Immature natural killer cell (primary cell): ENCODE measurements at regions not wholly inside any gene's neighbourhood (a gene's known extent, or its start where the extent isn't known, plus 50 kb on each side); places are given as distances from the start of the nearest gene placed in this dataset.

Experiments used
- DNase-seq, 3 donors: peaks; one replicate each; pipeline ENCODE4 v3.0.0; 2022; ENCODE audit warnings: mixed read lengths in 1 of 3
- H3K27ac Mint-ChIP-seq, 6 donors: one replicate each; pipeline ENCODE4 v1.8.0; 2020; ENCODE audit warnings: mixed read lengths in 6 of 6, mild to moderate bottlenecking in 5 of 6, inconsistent platforms in 4 of 6, moderate library complexity in 3 of 6
- H3K27me3 Mint-ChIP-seq, 3 donors: one replicate each; pipeline ENCODE4 v1.8.0; 2020 to 2021; ENCODE audit warnings: low read depth in 3 of 3, mild to moderate bottlenecking in 3 of 3, mixed read lengths in 3 of 3, moderate library complexity in 3 of 3, inconsistent platforms in 1 of 3
- H3K36me3 Mint-ChIP-seq, 3 donors: one replicate each; pipeline ENCODE4 v1.8.0; 2020; ENCODE audit warnings: mixed read lengths in 3 of 3, inconsistent platforms in 2 of 3, mild to moderate bottlenecking in 2 of 3
- H3K4me1 Mint-ChIP-seq, 2 donors: one replicate each; pipeline ENCODE4 v1.8.0; 2020; ENCODE audit warnings: inconsistent platforms in 2 of 2, mild to moderate bottlenecking in 2 of 2, mixed read lengths in 2 of 2, moderate library complexity in 1 of 2
- H3K4me3 Mint-ChIP-seq, 5 donors: one replicate each; pipeline ENCODE4 v1.8.0; 2020; ENCODE audit warnings: mild to moderate bottlenecking in 5 of 5, mixed read lengths in 5 of 5, inconsistent platforms in 3 of 5, moderate library complexity in 3 of 5
- H3K9me3 Mint-ChIP-seq, 6 donors: one replicate each; pipeline ENCODE4 v1.8.0; 2020; ENCODE audit warnings: mild to moderate bottlenecking in 6 of 6, mixed read lengths in 6 of 6, inconsistent platforms in 4 of 6, moderate library complexity in 3 of 6

DNA sequence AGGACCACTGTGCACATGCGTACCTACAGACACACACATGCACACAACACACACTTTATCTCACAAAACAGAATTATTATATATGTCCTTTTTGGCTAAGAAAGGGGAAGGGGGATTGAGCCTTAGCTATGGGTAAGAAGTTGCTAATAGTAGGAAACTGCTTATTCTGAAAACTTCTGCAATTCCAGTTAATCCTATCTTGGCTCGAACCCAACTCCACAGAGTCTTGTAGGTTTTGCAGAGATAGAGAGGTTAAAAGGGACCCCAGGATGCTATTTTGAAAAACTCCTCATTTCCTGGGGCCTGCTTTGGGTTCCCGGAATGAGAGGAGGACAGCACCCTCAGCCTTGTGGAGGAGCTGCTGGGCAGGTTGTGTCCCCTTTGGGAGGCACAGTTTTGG, 233.8 kb downstream of the CLIC5 start:
- no peaks in the 10 kb centered on the region for H3K9me3 Mint-ChIP-seq

DNA sequence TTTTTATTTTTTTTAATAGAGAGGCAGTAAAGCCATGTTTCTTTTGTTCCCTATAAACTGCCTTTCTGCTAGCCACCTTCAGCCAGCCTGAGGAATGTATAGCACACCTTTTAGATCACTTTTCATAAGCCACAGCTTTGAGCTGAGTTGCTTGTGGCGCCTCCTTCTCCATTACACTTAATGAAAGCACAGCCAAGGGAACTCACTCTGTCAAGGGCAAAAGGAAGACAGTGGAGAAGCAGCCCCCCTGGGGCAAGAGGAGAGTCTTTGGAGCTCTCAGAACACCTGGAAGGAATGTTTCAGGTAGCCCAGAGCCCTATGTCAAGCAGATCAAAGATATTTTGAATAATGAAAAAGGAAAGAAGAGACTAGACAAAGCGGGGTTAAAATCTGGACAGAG, 235.1 kb downstream of the CLIC5 start:
- Mint-ChIP-seq H3K4me1 (no peaks in the 10 kb centered on the region), H3K9me3 (no peaks in the 10 kb centered on the region), H3K4me3 (no peak overlapping the region), H3K36me3 (no peaks in the 10 kb centered on the region), H3K27ac (no peak overlapping the region), H3K27me3 (peaks cover 0 to 3% (median 0%) of the 10 kb centered on the region in 3 donors)
- DNase-seq: no peak

More for the DNA sequence above, 233.8 kb downstream of the CLIC5 start:
- no peak for DNase-seq
- H3K36me3 Mint-ChIP-seq: no peaks in the 10 kb centered on the region
- no peaks in the 10 kb centered on the region for H3K4me1 Mint-ChIP-seq
- H3K4me3 Mint-ChIP-seq: no peak overlapping the region
- no peak overlapping the region for H3K27ac Mint-ChIP-seq
- H3K27me3 Mint-ChIP-seq: peaks cover 0 to 3% (median 0%) of the 10 kb centered on the region in 3 donors

DNA sequence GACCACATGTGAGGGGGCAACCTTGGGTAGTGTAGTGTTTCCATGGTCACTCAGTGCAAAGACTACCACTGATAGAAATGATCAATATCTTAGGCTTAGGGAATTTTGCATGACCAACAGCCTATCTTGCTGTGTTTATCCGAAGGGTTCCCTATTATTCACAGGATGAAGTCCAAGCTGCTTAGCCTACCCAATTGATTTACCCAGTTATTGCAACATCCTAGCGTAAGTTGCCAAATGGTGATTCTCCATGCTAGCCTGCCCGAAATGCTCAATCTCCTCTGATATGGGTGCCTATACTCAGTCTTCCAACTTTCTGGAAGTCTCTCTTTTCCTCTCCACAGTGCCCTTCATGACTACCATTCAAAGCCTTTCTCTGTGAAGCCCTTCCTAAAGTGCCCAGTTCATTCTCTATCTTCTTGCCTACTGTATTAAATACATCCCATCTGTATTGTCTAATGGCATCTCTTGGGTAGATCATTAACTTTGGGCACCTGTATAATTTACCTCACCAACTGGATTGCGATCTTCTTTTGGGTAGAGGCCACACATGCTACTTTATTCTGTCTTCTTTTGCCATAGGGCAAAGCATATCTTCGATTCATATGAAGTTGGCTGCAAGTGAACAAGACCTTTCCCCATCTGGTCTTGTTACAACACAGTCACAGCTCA, 240.5 kb downstream of the CLIC5 start:
- H3K4me3 Mint-ChIP-seq: no peak overlapping the region
- DNase-seq: no peak
- no peaks in the 10 kb centered on the region for H3K4me1 Mint-ChIP-seq
- H3K9me3 Mint-ChIP-seq: no peaks in the 10 kb centered on the region
- H3K27me3 Mint-ChIP-seq: peaks cover 0 to 1% (median 0%) of the 10 kb centered on the region in 3 donors
- no peak overlapping the region for H3K27ac Mint-ChIP-seq
- no peaks in the 10 kb centered on the region for H3K36me3 Mint-ChIP-seq

DNA sequence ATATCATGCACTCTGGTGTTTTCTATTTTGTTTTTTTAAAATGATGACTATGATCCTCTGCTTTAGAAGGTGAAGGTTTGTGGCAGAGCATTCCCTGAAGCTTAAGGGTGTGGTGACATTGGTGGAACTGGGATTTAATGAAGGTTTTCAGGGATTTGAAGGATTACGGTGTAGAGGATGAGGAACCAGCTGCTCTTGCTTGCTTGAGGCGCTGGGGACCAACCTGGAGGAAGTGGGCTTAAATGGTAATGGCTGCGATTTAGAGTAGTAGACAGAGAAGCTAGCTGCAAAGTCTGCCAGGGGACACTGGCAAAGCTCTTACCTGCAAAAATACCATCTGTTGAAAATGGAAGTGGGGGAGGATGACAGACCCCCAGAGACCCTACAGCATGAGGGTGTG, 241.8 kb downstream of the CLIC5 start:
- Mint-ChIP-seq H3K4me3 (no peak overlapping the region), H3K4me1 (no peaks in the 10 kb centered on the region), H3K27me3 (peaks cover 0 to 1% (median 0%) of the 10 kb centered on the region in 3 donors), H3K27ac (no peak overlapping the region), H3K9me3 (no peaks in the 10 kb centered on the region), H3K36me3 (no peaks in the 10 kb centered on the region)
- DNase-seq: no peak

DNA sequence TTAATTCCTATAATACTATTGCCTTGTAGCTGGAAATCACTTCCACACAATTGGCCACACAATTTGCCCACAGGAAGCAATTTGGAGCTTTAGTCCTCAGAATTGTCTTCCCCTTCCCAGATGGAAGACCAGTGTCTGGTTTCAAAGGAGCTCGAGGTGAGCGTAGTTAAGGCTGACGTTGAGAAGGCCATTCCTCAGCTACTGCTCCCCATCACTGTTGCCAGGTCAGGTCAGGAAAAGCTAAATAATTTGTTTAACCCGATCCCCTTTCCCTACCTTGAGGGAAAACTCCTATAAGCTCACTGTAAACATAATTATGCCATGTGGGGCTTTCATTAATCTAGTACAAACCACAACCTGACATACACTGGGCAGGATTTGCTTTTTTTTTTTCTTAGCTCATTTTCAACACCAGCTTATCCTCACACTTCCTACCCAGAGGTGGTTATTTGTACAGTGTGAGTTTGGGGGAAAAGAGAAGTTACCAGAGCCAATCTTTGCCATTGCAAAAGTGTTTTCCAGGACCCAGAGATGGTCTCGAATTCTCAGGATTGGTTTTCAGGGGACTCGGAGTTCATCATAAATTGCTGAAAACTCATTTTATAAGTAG, 242.7 kb downstream of the CLIC5 start:
- Mint-ChIP-seq H3K27ac (no peak overlapping the region), H3K4me1 (no peaks in the 10 kb centered on the region), H3K27me3 (peaks cover 0 to 1% (median 0%) of the 10 kb centered on the region in 3 donors), H3K9me3 (no peaks in the 10 kb centered on the region), H3K4me3 (no peak overlapping the region), H3K36me3 (no peaks in the 10 kb centered on the region)
- no peak for DNase-seq

DNA sequence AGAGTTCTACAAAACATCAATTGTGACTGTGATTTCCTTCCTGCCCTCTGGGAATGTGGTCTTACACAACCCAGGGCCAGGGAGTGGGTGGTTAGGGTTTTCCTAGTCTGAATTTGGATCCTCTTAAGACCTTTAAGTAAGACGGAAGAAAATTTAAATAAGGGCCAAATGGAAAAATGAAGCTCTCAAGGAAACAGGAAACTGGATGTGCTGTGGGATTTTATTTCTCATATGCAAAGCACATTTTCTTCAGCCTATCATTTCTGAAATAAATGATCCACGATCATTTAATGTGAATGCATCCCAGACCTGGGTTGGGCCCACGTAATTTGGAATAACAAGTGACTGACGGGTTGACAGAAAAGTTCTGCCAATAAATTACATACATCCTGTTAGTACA, 243.6 kb downstream of the CLIC5 start:
- Mint-ChIP-seq H3K27me3 (peaks cover 0 to 1% (median 0%) of the 10 kb centered on the region in 3 donors), H3K4me1 (no peaks in the 10 kb centered on the region), H3K36me3 (no peaks in the 10 kb centered on the region), H3K4me3 (no peak overlapping the region), H3K27ac (no peak overlapping the region), H3K9me3 (no peaks in the 10 kb centered on the region)
- DNase-seq: no peak

DNA sequence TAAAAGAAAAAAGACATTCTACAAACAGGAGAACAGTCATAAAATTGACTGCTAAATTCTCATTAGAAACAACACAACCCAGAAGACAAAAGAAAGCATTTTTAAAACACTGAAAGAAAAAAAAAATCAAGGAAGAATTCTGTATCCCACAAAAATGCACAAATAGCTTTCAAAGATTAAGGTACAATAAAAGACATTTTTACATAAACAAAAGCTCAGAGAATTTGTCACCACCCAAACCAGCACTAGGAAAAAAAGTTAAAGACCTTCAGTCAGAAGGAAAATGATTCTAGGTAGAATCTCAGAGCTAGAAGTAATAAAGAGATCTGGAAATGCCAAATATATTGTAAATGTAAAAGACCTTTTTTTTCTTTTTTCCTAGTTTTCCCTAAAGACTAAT, 252.4 kb downstream of the CLIC5 start:
- Mint-ChIP-seq H3K4me1 (no peaks in the 10 kb centered on the region), H3K4me3 (no peak overlapping the region), H3K27ac (no peak overlapping the region), H3K9me3 (peaks cover 7 to 20% (median 10%) of the 10 kb centered on the region in 6 donors), H3K27me3 (peaks cover 0 to 5% (median 4%) of the 10 kb centered on the region in 3 donors), H3K36me3 (peaks cover 0 to 4% (median 0%) of the 10 kb centered on the region in 3 donors)
- DNase-seq: no peak

DNA sequence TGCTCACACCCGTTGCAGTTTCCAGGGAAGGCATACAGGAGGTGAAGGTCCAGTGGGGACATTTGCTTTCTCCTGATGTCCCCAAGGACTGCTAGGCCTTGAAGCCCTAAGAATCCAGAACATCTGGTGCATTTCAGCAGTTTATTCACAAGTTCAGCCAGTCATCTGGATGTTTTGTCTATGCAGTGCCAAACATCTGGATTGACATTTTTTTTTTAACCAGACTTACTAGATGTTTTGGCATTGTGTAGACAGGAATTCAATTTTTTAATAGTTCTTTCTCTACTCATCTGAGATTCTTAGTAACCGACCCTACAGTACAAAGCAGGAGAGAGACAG, 256.2 kb downstream of the CLIC5 start:
- DNase-seq: no peak
- H3K4me3 Mint-ChIP-seq: no peak overlapping the region
- no peaks in the 10 kb centered on the region for H3K4me1 Mint-ChIP-seq
- peaks cover 0 to 4% (median 0%) of the 10 kb centered on the region in 3 donors for H3K36me3 Mint-ChIP-seq
- peaks cover 4 to 17% (median 10%) of the 10 kb centered on the region in 6 donors for H3K9me3 Mint-ChIP-seq
- peaks cover 0 to 4% (median 2%) of the 10 kb centered on the region in 3 donors for H3K27me3 Mint-ChIP-seq
- H3K27ac Mint-ChIP-seq: no peak overlapping the region

DNA sequence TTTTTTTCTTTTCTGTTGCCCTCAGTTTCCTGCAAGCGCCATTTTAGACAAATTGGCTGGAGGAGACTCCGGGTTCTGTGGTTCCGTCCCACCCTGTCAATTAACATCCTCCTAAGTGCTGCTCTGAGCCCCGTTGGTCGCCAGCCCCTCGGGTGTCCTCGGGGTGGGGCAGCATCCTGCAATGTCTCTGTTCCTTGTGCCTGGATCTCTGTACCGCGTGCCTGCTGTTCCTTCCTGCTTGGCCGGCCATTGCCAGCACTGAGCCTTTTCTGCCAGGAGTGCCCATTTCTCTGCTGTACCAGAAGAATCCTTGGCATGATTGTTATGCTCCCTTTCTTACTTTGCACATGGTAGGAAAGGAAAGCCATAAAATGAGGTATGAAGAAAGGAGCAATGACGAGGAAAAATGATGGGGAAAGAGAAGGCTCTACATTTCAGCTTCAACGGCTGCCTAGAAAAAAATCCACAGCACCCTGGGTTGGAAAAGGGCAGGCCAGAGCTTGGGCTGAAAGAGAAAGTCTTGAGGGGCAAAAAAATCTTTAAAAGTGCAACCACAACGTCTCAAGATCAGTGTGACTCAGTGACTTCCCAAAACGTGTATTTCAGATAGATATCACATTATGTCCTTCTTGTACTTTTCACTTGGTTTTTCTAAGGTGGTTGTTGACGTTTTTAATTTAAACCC, 256.7 kb downstream of the CLIC5 start:
- peaks cover 0 to 4% (median 2%) of the 10 kb centered on the region in 3 donors for H3K27me3 Mint-ChIP-seq
- H3K27ac Mint-ChIP-seq: no peak overlapping the region
- no peaks in the 10 kb centered on the region for H3K4me1 Mint-ChIP-seq
- peaks cover 0 to 4% (median 0%) of the 10 kb centered on the region in 3 donors for H3K36me3 Mint-ChIP-seq
- H3K9me3 Mint-ChIP-seq: peaks cover under 1 to 13% (median 8%) of the 10 kb centered on the region in 6 donors
- DNase-seq: no peak
- no peak overlapping the region for H3K4me3 Mint-ChIP-seq

DNA sequence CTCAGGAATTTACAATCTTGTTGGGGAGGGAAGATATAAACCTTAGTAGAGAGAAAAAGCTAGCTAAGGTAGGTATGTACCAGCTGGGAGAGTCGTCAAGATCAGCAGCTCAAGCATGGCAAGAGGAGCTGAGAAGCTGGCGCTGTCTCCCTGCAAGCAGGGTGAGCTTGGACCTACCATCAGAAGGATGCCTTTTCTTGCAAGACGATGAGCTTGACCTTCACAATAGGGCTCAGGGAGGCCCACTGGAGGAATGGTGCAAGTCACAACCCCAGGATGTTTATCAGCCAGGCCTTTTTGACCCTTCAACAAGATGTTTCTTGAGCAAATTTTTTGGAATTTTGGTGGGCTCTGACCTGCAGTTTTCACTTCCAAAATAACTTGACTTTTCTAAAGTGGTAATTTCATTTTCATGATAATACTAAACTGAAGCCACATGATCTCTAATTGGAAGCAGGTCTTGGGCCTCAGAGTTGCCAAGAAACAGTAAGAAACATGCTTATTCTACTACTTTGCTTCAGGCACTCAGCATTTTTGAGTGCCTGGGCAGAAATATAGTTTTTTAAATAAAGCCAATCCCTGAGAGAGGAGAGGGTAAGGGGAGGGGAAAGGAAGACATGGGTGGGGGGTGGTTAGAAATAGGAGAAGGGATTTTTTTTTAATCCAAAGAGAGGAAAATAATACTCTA, 258.1 kb downstream of the CLIC5 start:
- Mint-ChIP-seq H3K27ac (no peak overlapping the region), H3K9me3 (peaks cover 0 to 2% (median 0%) of the 10 kb centered on the region in 6 donors), H3K27me3 (peaks cover 0 to 4% (median 2%) of the 10 kb centered on the region in 3 donors), H3K4me1 (no peaks in the 10 kb centered on the region), H3K4me3 (no peak overlapping the region), H3K36me3 (no peaks in the 10 kb centered on the region)
- DNase-seq: no peak

DNA sequence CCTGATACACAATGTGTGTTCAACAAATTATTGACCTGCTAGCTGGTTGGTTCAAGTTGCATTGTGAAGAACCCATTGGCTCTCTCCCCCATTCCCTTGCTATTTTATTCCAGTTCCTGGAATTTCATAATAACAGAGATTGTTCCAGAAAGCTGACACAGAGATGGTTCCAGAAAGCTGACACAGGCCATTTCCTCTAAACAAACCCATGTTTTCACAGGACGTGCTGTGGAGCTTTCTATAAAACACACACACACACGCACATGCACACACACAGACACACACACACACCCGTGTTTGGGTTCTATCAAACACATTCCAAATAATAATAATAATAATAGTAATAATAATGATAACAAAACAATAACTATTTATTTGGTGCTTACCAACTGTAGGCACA, 259.1 kb downstream of the CLIC5 start:
- Mint-ChIP-seq H3K4me3 (no peak overlapping the region), H3K27ac (no peak overlapping the region), H3K36me3 (no peaks in the 10 kb centered on the region), H3K9me3 (peaks cover 0 to under 1% (median 0%) of the 10 kb centered on the region in 6 donors), H3K27me3 (peaks cover 0 to 2% (median under 1%) of the 10 kb centered on the region in 3 donors), H3K4me1 (no peaks in the 10 kb centered on the region)
- no peak for DNase-seq

DNA sequence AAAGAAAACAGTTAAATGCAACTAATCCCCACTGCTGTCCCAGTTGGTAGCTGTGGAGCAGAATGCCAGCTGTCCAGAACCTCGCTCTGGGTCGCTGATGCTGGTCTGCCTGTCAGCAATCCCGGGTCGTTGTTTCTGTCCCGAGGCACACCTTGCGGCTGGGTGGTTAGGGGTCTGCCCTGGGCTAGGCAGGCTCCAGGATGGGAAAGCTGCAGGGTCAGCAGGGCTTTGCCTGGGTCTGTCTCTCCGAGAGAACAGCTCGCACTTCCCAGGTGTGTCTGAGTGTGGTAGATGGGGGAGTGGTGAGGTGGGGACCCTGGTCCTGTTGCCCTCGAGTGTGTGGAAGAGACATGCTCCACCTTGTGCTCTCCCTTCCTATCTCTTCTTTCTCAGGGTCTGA, 261.2 kb downstream of the CLIC5 start:
- DNase-seq: no peak
- Mint-ChIP-seq H3K4me3 (no peak overlapping the region), H3K9me3 (peaks cover 0 to 5% (median 0%) of the 10 kb centered on the region in 6 donors)

DNA sequence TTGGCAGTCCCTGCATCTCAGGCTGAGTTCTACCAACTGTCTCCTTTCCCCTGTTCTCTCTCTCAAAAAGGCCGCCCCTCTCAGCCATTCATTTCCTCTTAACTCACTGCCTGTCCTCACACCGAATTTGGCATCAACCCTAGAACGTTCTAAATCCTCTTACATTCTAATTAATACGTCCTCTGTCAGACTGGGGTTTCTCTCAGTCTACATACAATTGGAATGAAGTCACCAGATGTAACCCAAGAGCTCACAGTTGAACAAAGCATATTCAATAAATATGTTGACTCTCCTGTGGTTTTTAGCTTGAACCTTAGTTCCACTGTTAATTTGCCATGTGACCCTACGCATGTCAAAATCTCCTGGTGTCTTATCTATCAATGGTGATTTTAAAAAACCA, 269.6 kb downstream of the CLIC5 start:
- no peak overlapping the region for H3K27ac Mint-ChIP-seq
- peaks cover 0 to 13% (median 3%) of the 10 kb centered on the region in 6 donors for H3K9me3 Mint-ChIP-seq
- peaks cover 0 to 5% (median 0%) of the 10 kb centered on the region in 3 donors for H3K36me3 Mint-ChIP-seq
- peaks cover 2 to 4% (median 3%) of the 10 kb centered on the region in 3 donors for H3K27me3 Mint-ChIP-seq
- H3K4me1 Mint-ChIP-seq: peaks cover 9 to 12% of the 10 kb centered on the region in 2 donors
- no peak overlapping the region for H3K4me3 Mint-ChIP-seq
- DNase-seq: no peak

More for the DNA sequence above, 261.2 kb downstream of the CLIC5 start:
- H3K27me3 Mint-ChIP-seq: peaks cover 0 to 2% (median 2%) of the 10 kb centered on the region in 3 donors
- H3K36me3 Mint-ChIP-seq: no peaks in the 10 kb centered on the region
- H3K4me1 Mint-ChIP-seq: no peaks in the 10 kb centered on the region
- H3K27ac Mint-ChIP-seq: no peak overlapping the region
